ENCODE measurements at regions not wholly inside any gene's neighbourhood (a gene's known extent, or its start where the extent isn't known, plus 50 kb on each side); places are given as distances from the start of the nearest gene placed in this dataset.

DNA sequence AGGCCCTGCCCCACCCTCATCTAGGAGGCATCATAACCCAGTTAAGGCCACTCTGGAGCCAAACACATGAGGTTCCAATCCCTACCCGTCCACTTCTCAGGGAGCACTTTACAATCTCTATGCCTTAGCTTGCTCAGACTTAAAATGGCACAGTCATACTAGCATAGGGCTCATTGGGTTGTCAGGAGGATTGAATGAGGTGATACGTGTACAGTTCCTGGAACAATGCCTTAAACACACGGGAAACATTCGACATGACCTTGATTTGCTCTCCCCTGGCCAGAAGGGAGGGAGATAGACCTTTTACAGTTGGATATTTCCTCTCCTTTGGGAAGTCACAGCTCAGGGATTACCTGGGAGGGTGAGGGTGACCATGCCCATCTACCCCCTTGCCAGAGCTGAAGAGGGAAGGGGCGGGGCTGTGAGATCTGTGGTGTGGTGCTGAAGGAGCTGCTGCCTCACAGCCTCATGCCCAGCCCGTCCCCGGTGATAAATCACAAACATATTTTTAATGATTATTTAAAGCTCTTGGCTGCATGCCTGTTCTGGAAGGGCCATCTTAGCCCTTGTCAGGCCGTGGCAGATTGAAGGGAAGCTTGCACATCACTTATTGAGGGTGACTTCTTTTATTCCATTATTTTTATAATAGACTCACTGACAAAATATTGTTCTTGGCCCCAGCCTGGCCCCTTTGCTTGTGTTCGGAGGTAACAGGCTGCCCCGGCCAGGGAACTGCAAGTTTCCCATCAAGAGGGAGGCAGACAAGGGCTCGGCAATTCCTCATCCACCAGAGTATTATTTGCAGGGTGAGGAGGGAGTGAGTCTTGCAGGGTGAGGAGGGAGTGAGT is 83.4 kb downstream of the FOXD2 start:
- Histone ChIP-seq H3K4me3 (no peak overlapping the region), H4K20me1 (ENCODE audit: insufficient read depth) (no peaks in the 10 kb centered on the region), H3K27ac (no peak overlapping the region), H2AFZ (no peak overlapping the region), H3K4me1 (replicated peaks; ENCODE audit: insufficient read depth) (no peaks in the 10 kb centered on the region), H3K9me2 (ENCODE audit: insufficient read depth) (no peaks in the 10 kb centered on the region), H3K27me3 (ENCODE audit: insufficient read depth, low read depth) (no peaks in the 10 kb centered on the region), H3K9me3 (ENCODE audit: insufficient read depth, low read depth) (no peaks in the 10 kb centered on the region), H3K79me2 (ENCODE audit: low read depth) (no peaks in the 10 kb centered on the region), H3F3A (ENCODE audit: insufficient read depth, low read depth) (no peaks in the 10 kb centered on the region), H3K4me2 (no peak overlapping the region), H3K36me3 (ENCODE audit: low read depth) (no peaks in the 10 kb centered on the region)
- intact Hi-C loops (cut with micrococcal nuclease; ENCODE audit: unreplicated experiment), result no loop called here
- TF ChIP-seq, protein P1, sequence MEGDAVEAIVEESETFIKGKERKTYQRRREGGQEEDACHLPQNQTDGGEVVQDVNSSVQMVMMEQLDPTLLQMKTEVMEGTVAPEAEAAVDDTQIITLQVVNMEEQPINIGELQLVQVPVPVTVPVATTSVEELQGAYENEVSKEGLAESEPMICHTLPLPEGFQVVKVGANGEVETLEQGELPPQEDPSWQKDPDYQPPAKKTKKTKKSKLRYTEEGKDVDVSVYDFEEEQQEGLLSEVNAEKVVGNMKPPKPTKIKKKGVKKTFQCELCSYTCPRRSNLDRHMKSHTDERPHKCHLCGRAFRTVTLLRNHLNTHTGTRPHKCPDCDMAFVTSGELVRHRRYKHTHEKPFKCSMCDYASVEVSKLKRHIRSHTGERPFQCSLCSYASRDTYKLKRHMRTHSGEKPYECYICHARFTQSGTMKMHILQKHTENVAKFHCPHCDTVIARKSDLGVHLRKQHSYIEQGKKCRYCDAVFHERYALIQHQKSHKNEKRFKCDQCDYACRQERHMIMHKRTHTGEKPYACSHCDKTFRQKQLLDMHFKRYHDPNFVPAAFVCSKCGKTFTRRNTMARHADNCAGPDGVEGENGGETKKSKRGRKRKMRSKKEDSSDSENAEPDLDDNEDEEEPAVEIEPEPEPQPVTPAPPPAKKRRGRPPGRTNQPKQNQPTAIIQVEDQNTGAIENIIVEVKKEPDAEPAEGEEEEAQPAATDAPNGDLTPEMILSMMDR (conservative IDR thresholded peaks at IDR 0.05), result no peak
- TF ChIP-seq EZH2 (IDR thresholded peaks at IDR 0.05; ENCODE audit: low read depth), result no peak
- BruUV-seq (replicated peaks), result no TSS peak
- no peak for DNase-seq
- POLR2A ChIA-PET (ENCODE audit: unreplicated experiment), result no interaction called here
- CTCF ChIA-PET, result interaction anchor here (0.6 kb wide), 1 partner anchor 49 kb away, joined by 3 read pairs; no protein-coding TSS in a partner anchor

DNA sequence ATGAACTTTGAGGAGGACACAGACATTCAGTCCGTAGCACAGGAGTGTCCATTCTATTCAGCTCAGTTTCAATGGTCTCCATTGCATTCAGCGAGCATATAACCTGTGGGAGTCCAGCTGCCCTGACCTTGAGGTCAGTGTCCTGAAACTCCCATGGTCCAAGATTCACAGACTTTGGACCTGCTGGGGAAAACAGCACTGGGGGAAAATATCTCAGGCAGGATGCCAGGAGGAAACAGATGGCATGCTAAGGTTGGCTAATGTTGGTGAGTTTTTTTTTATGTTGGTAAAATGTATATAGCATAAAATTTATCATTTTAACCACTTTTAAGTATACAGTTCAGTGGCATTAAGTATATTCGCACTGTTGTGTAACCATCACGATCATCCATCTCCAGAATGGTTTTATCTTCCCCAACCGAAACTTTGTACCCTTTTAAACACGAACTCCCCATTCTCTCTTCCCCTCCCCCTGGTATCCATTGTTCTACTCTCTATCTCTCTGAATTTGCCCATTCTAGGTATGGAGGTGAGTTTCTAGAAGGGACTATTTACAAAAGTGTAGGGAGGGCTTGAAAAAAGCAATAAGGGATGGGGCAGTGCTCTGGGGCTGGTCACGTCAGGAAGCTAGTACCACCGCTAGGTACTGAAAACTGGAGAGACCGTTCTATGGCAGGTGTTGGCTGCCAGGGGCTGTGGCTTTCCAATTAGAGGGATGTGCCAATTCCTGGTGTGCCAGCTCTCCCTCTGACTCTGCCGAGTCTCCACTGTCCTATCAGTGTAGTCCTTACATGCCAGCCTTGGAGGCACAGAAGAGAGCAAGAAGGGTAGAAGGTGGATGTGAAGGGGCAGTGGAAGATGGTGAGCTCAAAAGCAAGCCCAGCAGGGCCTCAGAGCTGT is 85.3 kb downstream of the FOXD2 start:
- no TSS peak for BruUV-seq (replicated peaks)
- ChIA-PET POLR2A (ENCODE audit: unreplicated experiment) (no interaction called here), CTCF (no interaction called here)
- no peaks in the 10 kb centered on the region for H3K9me3 ChIP-seq (ENCODE audit: insufficient read depth, low read depth)
- H3K79me2 ChIP-seq (ENCODE audit: low read depth), result no peaks in the 10 kb centered on the region
- no peaks in the 10 kb centered on the region for H3K4me1 ChIP-seq (replicated peaks; ENCODE audit: insufficient read depth)
- TF ChIP-seq, protein P1 (conservative IDR thresholded peaks at IDR 0.05), result no peak
- no peak for TF ChIP-seq EZH2 (IDR thresholded peaks at IDR 0.05; ENCODE audit: low read depth)
- H4K20me1 ChIP-seq (ENCODE audit: insufficient read depth), result no peaks in the 10 kb centered on the region
- no peaks in the 10 kb centered on the region for H3F3A ChIP-seq (ENCODE audit: insufficient read depth, low read depth)
- no peak overlapping the region for H2AFZ ChIP-seq
- H3K4me2 ChIP-seq, result no peak overlapping the region
- no peak overlapping the region for H3K27ac ChIP-seq
- H3K27me3 ChIP-seq (ENCODE audit: insufficient read depth, low read depth), result no peaks in the 10 kb centered on the region
- no peaks in the 10 kb centered on the region for H3K36me3 ChIP-seq (ENCODE audit: low read depth)
- intact Hi-C loops (cut with micrococcal nuclease; ENCODE audit: unreplicated experiment), result no loop called here
- DNase-seq, result no peak
- no peak overlapping the region for H3K4me3 ChIP-seq
- no peaks in the 10 kb centered on the region for H3K9me2 ChIP-seq (ENCODE audit: insufficient read depth)

DNA sequence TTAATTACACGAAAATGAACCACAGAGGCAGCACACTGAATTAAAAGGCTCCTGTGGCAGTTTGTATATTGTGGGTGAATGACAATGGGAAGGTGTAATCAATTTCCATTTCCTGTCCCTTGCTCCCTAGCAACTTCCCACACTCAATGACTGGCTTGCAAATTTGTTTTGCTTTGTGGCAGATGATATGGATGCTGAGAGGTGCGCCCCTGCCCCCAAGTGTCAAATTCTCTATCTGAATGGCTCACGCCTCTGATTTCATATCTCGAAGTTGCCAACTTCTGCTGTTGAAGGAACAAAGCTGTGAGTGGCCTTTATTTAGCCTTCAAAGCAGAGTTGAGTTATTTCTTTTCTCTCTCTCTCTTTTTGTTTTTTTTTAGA is 86.0 kb downstream of the FOXD2 start:
- TF ChIP-seq EZH2 (IDR thresholded peaks at IDR 0.05; ENCODE audit: low read depth), result no peak
- TF ChIP-seq, protein P1 (conservative IDR thresholded peaks at IDR 0.05), result no peak

More for the DNA sequence above, 86.0 kb downstream of the FOXD2 start:
- Histone ChIP-seq H3K79me2 (ENCODE audit: low read depth) (no peaks in the 10 kb centered on the region), H3K36me3 (ENCODE audit: low read depth) (no peaks in the 10 kb centered on the region), H3K4me2 (no peak overlapping the region), H3F3A (ENCODE audit: insufficient read depth, low read depth) (no peaks in the 10 kb centered on the region), H2AFZ (no peak overlapping the region), H3K9me3 (ENCODE audit: insufficient read depth, low read depth) (peaks cover 6% of the 10 kb centered on the region; the same call in 1 of the 2 replicates), H3K4me3 (no peak overlapping the region), H4K20me1 (ENCODE audit: insufficient read depth) (no peaks in the 10 kb centered on the region), H3K27me3 (ENCODE audit: insufficient read depth, low read depth) (no peaks in the 10 kb centered on the region), H3K4me1 (replicated peaks; ENCODE audit: insufficient read depth) (no peaks in the 10 kb centered on the region), H3K9me2 (ENCODE audit: insufficient read depth) (no peaks in the 10 kb centered on the region), H3K27ac (no peak overlapping the region)
- BruUV-seq (replicated peaks), result no TSS peak
- intact Hi-C loops (cut with micrococcal nuclease; ENCODE audit: unreplicated experiment), result no loop called here
- CTCF ChIA-PET, result no interaction called here
- no peak for DNase-seq
- POLR2A ChIA-PET (ENCODE audit: unreplicated experiment), result no interaction called here
